ENCODE measurements at regions not wholly inside any gene's neighbourhood (a gene's known extent, or its start where the extent isn't known, plus 50 kb on each side); places are given as distances from the start of the nearest gene placed in this dataset.

DNA sequence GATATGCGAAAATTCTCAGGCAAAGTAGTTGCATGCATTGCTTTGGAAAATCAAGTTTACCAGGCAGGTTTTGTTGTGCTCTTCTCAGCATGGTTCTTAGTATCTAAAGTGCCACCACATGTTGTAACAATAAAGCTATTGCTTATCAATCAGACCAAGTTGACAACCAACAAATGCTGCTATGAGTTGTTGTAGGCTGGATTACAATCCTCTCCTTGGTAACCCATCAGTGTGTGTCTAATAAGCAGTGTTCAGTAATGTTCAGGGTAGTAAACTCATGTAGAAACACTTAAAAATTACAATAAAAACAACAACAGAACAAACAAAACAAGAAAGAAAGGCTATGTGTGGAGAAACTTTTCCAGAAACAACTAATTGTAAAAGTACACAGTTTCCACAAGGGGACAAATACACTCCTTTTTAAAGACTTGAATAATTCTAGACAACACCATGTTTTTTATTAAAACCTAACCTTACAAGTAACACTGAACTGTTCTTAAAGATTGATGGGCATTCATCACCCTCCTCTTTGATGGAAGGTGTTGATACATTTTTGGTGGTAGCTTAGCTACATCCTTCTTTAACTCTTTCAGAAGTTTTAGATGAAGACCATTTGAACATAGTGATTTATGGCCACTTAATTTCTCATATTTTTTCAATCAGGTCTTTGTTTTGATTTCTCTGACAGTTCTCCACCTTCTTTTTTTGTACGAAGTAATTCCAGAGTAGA is 370.9 kb upstream of the SEMA3A start (continued):
- TF ChIP-seq, protein P1, sequence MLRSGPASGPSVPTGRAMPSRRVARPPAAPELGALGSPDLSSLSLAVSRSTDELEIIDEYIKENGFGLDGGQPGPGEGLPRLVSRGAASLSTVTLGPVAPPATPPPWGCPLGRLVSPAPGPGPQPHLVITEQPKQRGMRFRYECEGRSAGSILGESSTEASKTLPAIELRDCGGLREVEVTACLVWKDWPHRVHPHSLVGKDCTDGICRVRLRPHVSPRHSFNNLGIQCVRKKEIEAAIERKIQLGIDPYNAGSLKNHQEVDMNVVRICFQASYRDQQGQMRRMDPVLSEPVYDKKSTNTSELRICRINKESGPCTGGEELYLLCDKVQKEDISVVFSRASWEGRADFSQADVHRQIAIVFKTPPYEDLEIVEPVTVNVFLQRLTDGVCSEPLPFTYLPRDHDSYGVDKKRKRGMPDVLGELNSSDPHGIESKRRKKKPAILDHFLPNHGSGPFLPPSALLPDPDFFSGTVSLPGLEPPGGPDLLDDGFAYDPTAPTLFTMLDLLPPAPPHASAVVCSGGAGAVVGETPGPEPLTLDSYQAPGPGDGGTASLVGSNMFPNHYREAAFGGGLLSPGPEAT (IDR thresholded peaks at IDR 0.05; ENCODE audit: low read depth): no peak
- TF ChIP-seq MEF2B (IDR thresholded peaks at IDR 0.05; ENCODE audit: partially characterized antibody, poor library complexity, severe bottlenecking) (no peak), CHD2 (IDR thresholded peaks at IDR 0.05; ENCODE audit: borderline replicate concordance, low read depth, low read length) (no peak), TCF3 (IDR thresholded peaks at IDR 0.05; ENCODE audit: borderline replicate concordance, insufficient read depth, low read depth, low read length) (no peak)

- intact Hi-C loops (cut with micrococcal nuclease; ENCODE audit: unreplicated experiment) (loop anchor here (10.0 kb wide), 1 partner anchor 61 kb away; no protein-coding TSS in a partner anchor), in situ Hi-C loops (cut with MboI) (no loop called here)
- SMC1A ChIA-PET (ENCODE audit: uncharacterized antibody, unreplicated experiment): no interaction called here
- Histone ChIP-seq H3K4me1 (ENCODE audit: control insufficient read depth, insufficient read depth, low read length) (no peaks in the 10 kb centered on the region), H3K4me2 (ENCODE audit: control insufficient read depth, insufficient read depth) (no peak overlapping the region), H3K9me3 (replicated peaks; ENCODE audit: control insufficient read depth, insufficient read depth, low read length) (no peaks in the 10 kb centered on the region), H3K27ac (ENCODE audit: control insufficient read depth, insufficient read depth) (no peak overlapping the region), H3K36me3 (ENCODE audit: control insufficient read depth in 2 of 2, insufficient read depth in 2 of 2, low read length in 1 of 2) (no peaks in the 10 kb centered on the region), H4K20me1 (ENCODE audit: control insufficient read depth, insufficient read depth) (no peaks in the 10 kb centered on the region), H3K79me2 (ENCODE audit: control insufficient read depth, insufficient read depth, low read length) (no peaks in the 10 kb centered on the region), H3K4me3 (no peak overlapping the region), H3K27me3 (replicated peaks in 1 of 2; ENCODE audit: control insufficient read depth in 2 of 2, insufficient read depth in 2 of 2, low read length in 1 of 2) (no peaks in the 10 kb centered on the region), H2AFZ (ENCODE audit: control insufficient read depth, low read depth, low read length) (no peak overlapping the region), H3K9ac (ENCODE audit: control insufficient read depth, insufficient read depth, low read length) (no peak overlapping the region)
- POLR2A ChIA-PET: no interaction called here
- no peak for ATAC-seq
- CTCF ChIA-PET: interaction anchor here (1.2 kb wide), 1 partner anchor 14 kb away, joined by 3 read pairs; no protein-coding TSS in a partner anchor
- TF ChIP-seq, protein P2, sequence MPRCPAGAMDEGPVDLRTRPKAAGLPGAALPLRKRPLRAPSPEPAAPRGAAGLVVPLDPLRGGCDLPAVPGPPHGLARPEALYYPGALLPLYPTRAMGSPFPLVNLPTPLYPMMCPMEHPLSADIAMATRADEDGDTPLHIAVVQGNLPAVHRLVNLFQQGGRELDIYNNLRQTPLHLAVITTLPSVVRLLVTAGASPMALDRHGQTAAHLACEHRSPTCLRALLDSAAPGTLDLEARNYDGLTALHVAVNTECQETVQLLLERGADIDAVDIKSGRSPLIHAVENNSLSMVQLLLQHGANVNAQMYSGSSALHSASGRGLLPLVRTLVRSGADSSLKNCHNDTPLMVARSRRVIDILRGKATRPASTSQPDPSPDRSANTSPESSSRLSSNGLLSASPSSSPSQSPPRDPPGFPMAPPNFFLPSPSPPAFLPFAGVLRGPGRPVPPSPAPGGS (IDR thresholded peaks at IDR 0.05; ENCODE audit: borderline replicate concordance, insufficient read depth, low read depth, low read length, poor library complexity, severe bottlenecking): no peak
- TF ChIP-seq CHD4 (IDR thresholded peaks at IDR 0.05): no peak
- no peak for TF ChIP-seq DPF2 (IDR thresholded peaks at IDR 0.05)
- BruUV-seq (replicated peaks): no TSS peak
- RAD21 ChIA-PET (ENCODE audit: unreplicated experiment): no interaction called here
- DNase-seq (ENCODE audit: low read depth, low spot score): no peak
- FAIRE-seq: no peak
Measured at GRCh38 chr7:84553711-84554110, 359.1 kb upstream of the SEMA3A start.

Measured in GM12878 (cell line).